ENCODE measurements at regions not wholly inside any gene's neighbourhood (a gene's known extent, or its start where the extent isn't known, plus 50 kb on each side); places are given as distances from the start of the nearest gene placed in this dataset.

DNA sequence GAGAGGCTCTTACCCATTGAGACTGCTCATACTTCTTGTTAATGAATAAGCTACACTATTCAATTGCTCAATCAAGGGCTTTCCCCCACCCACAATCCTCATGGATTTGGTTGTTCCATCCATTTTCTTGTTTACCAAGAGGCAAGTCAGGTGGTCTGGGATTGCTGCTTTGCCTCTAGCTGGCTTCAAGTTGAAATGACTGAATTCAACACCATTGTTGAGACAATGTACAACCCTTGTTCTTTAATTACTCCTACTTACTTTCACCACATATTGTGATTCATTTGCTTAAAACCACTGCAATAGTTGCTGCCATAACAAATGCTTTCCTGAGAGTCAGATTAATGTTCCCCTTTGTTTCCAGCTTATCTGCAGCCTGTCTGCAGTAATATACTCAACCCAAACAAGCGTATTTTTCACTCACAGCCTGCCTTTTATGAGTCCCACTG, 532.2 kb downstream of the RIT2 start:
- TF ChIP-seq CTCF (IDR thresholded peaks at IDR 0.05) = no peak
- no peak for TF ChIP-seq POLR2A (IDR thresholded peaks at IDR 0.05)
